Glomerular endothelial cell (primary cell): ENCODE measurements at regions not wholly inside any gene's neighbourhood (a gene's known extent, or its start where the extent isn't known, plus 50 kb on each side); places are given as distances from the start of the nearest gene placed in this dataset.
A peak's percentile ranks its signal among the peaks of the same experiment; 100 is the strongest.
"Not testable (repeated sequence)": the region's sequence is repeated elsewhere in the genome, so short reads cannot be mapped to it uniquely, and the experiment has no call there.

ENCODE experiments used
- DNase-seq: peaks from one replicate; pipeline ENCODE4 v3.0.0-alpha.2; 2011; ENCODE audit warnings: low read depth, low spot score; ENCODE audit errors: extremely low read depth

DNA sequence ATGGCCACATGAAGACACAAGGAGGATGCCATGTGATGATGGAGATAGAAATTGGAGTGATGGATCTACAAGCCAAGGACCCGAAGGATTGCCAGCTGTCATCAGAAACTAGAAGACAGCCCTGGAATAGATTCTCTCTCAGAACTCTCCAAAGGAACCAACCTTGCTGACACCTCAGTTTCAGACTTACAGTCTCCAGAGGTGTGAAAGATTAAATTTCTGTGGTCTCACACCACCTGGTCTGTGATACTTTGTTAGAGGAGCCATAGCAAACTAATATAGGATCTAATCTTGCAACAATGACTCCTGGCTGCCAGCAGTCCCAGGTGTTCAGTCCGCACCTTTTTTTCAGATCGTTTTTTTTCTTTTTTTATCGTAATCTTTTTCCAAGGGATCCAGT, 647.3 kb upstream of the GHITM start:
- DNase-seq: no peak

GRCh38 chr10:83512681-83513080, 626.6 kb upstream of the GHITM start:
- no peak for DNase-seq

DNA sequence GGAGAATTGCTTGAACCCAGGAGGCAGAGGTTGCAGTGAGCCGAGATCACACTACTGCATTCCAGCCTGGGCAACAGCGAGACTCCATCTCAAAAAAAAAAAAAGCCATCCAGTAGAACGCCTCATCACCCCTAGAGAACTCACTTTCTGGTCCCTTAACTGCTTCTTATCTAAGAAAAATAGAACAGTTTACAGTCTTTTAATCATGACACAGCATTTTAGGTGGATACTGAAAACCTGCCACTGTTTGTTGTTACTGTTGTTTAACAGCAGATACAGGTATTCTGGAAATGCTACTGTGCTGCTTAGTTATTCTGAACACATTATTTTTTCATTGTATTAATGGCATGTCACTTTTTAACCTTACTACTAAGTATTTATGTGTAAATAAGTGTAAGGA, 624.3 kb upstream of the GHITM start:
- no peak for DNase-seq

DNA sequence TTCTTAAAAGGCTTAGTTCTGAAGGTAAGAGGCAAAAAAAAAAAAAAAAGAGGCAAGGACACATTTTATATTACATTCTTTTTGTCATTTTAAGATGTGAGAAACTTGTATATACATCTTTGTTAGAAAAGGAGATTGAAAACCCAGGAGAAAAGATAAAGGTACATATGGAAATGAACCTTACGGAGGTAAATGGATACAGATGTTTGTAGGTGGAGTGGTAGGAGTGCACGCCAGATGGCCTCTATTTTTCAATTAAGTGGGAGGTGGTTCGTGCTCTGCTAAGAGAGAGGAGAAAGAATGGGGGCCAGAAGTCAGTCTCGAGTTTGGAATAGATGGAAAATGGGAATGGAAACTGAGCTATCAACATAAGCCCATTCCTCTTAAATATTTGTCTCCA, 622.5 kb upstream of the GHITM start:
- DNase-seq: no peak

DNA sequence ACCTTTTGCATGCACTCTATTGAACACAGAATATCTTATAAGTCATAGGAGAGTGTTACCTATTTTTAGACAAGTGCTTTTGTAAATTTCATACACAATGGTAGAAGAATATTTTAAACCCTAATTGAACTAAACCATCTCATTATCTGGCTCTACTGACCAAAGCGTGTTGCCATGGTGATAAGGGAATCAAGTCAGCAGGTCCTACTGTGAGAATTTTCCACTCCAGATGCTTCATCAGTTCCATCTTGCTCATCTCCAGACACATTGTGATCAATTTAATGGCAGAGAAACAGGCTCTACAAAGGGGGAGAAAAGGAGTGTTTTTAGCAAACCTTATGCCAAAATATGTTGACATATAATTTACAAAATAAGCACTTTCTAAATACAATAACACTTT, 621.9 kb upstream of the GHITM start:
- DNase-seq: no peak

DNA sequence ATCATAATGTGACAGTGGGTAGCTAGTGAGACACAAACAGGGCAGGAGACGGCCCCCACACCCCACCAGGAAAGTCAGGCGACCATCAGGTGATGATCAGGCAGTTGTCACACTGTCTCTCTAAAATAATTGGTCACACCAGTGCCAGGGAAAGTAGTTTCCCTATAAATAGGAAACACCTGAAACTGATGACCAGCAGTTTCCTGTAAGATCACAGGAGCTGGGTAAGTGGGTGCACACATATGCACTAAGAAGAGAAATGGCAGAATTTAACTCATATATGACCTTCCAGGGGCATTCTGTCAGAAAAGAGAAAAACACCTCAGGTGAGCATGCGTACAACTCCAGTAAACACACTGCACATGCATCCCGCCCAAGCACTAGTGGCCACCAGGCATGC, 620.5 kb upstream of the GHITM start:
- DNase-seq: no peak

- DNase-seq: not testable (repeated sequence)
Observed at GRCh38 chr10:83520386-83520785, 618.9 kb upstream of the GHITM start.

DNA sequence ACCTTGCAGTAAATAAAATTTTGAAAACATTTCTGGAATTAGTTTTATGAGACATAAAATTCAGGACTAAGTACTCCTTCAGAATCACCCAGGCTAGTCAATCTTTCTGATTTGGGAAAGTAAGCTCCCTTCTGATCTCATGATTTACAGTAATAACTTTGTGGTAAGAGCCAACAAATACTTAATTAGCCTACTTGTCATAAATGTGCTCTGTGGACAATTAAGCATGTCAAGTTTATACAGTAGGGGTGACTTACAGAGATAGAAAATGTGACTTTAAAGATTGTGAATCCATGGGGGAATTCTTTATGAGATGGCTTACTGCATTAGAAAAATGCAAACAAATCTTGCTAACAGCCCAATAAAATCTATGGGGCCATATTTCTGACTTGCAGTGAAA, 616.9 kb upstream of the GHITM start:
- no peak for DNase-seq

DNA sequence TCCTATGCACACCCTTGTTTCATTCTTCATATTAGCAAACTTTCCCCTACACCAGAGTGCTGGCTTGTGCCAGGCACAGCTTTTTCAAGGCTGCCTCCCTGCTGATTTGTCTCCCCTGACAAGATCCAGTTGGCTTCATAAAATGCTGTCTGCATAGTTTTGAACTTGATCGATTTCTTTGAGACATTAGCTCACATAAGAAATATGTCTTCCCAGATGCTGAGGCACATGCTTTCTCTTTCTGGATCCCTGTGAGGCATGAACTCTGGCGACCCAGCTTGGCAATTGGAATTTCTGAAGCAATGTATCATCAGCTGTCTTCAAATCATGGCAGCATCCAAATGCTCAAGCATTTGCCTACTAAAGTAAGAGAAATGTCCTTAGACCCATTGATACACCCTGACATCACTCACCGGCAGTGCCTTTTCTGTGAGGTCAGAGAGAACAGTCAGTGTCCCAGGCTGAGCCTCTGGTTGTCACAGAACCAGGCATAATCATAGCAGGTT, 616.4 kb upstream of the GHITM start:
- no peak for DNase-seq

GRCh38 chr10:83527934-83528333, 611.4 kb upstream of the GHITM start:
- no peak for DNase-seq

DNA sequence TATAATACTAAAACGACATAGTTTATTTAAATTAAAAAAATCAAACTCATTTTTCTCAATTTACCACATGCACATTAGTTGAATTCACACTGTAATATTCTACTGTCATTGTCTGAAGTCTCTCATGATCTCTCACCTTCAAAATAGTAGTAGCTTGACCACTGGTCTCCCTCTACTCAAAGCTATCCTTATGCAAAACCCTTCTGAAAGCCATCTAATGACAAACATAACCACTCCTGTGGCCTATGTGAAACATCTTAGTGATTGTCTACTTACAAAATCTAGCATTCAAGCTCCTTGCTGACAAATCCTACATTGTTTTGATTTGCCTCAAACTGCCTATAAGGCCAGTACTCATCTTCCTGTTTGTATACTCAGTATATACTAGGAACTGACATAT, 606.0 kb upstream of the GHITM start:
- no peak for DNase-seq

DNA sequence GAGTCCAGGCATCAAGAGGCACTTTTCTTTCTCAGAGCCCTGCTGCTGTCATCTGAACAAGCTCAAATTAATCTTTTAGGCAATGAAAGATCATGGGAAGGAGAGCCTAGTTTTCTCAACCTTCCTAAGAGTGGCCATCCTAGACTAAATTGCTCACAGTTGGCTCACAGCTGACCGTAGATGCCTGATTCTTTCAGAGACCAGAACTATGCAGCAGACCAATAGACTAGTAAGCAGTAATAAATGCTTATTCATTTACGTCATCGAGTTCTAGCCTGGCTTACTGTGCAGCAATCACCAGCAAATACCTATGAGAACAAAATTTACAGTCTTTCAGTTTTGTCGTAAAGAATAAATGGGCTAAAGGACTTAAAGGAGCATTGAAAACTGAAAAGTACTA, 602.9 kb upstream of the GHITM start:
- no peak for DNase-seq

GRCh38 chr10:83538047-83538446, 601.3 kb upstream of the GHITM start:
- no peak for DNase-seq

GRCh38 chr10:83539528-83540308, 599.6 kb upstream of the GHITM start:
- DNase-seq: no peak

GRCh38 chr10:83541046-83541445, 598.3 kb upstream of the GHITM start:
- DNase-seq: no peak

DNA sequence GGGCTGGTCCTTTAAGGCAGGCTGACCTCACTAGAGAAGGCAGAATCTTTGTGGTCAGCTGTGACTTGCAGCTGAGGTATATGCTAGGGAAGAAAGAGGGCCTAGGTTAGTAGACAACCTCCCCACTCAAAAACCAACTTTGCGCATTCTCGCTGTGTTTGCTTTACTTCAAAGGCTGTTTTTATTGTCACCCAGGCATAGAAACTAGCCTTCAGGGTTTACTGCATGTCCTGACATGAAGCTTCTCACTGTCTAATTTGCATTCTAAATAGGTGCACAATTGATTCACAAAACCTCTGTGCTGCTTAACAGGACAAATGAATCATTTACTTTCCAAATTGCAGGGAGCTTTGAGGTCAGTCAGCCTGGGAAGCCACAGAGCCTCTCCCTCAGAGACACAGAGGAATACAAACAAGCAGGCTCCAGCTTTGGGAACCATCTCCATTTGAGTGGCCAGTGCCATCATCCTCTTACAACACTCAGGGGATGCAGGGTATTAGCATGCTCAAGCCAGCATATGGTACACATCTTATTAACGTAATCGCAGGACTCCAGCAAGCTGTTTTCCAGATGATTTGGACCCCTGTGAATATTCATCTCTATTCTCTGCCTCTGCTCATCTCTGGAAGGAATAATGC, 596.4 kb upstream of the GHITM start:
- no peak for DNase-seq

GRCh38 chr10:83543691-83544462, 595.4 kb upstream of the GHITM start:
- DNase-seq: no peak

GRCh38 chr10:83545901-83546391, 593.4 kb upstream of the GHITM start:
- peak; percentile 51 for DNase-seq

GRCh38 chr10:83551190-83551589, 588.1 kb upstream of the GHITM start:
- not testable (repeated sequence) for DNase-seq

DNA sequence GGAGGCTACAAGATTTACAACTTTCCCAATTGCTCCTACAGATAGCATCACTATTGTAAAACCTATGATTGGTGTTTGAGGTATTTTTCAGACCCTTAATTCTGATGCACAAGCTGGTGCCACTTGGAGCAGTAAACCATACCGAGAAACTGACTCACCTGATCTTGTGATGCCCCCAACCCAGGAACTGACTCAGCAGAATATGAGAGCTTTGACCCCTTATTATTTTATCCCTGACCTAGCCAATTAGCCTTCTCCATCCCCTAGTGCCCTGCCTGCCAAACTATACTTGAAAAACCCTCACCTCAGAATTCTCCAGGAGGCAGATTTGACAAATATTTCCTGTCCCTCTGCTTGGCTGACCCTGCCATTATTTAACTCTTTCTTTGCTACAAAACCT, 585.9 kb upstream of the GHITM start:
- DNase-seq: no peak

GRCh38 chr10:83555264-83555663, 584.0 kb upstream of the GHITM start:
- no peak for DNase-seq
